ENCODE measurements at regions not wholly inside any gene's neighbourhood (a gene's known extent, or its start where the extent isn't known, plus 50 kb on each side); places are given as distances from the start of the nearest gene placed in this dataset.
A peak's percentile ranks its signal among the peaks of the same experiment; 100 is the strongest.

DNA sequence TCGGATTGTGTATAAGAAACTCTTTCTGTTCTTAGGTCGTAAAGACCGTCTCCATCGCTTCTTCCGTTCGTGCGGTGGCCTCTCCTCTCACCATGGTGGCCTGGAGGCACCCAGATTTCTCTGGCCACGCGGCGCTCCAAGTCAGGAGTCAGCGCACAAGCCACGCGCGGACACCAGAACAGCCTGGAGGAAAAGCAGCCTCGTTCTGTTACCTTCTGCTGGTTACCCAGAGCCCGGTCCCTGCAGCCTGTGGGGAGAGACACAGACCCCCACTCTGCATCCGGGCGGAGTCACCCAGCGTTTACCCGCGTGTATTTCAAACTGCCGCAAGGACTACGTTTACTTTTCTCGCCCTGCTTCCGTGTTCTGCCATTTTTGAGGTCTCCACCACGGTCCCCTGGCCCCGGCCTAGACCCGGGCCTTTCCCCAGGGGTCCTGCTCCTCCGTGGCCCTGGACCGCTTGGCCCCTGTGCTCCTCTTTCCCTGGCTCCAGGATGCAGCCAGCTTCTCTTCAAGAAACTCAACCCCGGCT lies 776.1 kb downstream of the BRD1 start:
- TF ChIP-seq CTCF (IDR thresholded peaks at IDR 0.05) = no peak
- no peak overlapping the region for H3K27ac ChIP-seq
- H3K9me3 ChIP-seq = no peaks in the 10 kb centered on the region
- 80 to 83% (median 82%) methylated on average over 31 of the region's 31 CpGs for WGBS, 3 donors
- no peak for DNase-seq
- no peak for ATAC-seq
- no peaks in the 10 kb centered on the region for H3K36me3 ChIP-seq (ENCODE audit: insufficient read depth in 1 of 2, low read depth in 1 of 2)
- peak overlapping the region; percentile 54 for H3K4me3 ChIP-seq
- intact Hi-C loops (cut with DNase I) = no loop called here
- H3K4me1 ChIP-seq = no peaks in the 10 kb centered on the region
- H3K27me3 ChIP-seq (ENCODE audit: insufficient read depth in 3 of 3, low read length in 2 of 3) = peaks cover 0 to 3% (median under 1%) of the 10 kb centered on the region in 3 donors

DNA sequence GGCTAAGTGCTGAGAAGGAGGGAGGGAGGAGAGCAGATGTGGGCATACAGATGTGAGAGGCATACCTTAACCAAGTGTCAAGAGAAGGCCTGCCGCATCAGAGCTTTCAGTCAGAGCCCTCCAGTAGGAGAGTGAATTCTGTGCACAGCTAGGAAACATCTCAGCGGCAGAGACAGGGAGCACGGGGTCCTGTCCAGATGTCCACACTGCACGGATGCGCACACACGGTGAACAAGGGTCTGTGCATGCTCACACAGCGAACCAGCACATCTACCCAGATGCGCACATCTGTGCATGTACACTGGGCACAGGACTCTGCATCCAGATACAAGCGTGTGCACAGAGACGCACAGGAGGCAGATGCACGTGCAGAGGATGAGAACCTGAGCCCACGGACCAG lies 778.0 kb downstream of the BRD1 start:
- 74 to 83% (median 77%) methylated on average over 12 of the region's 12 CpGs for WGBS, 3 donors
- Histone ChIP-seq H3K27ac (no peak overlapping the region), H3K9me3 (no peaks in the 10 kb centered on the region), H3K36me3 (ENCODE audit: insufficient read depth in 1 of 2, low read depth in 1 of 2) (no peaks in the 10 kb centered on the region), H3K4me3 (no peak overlapping the region), H3K4me1 (no peaks in the 10 kb centered on the region), H3K27me3 (ENCODE audit: insufficient read depth in 3 of 3, low read length in 2 of 3) (peaks cover 0 to 8% (median 3%) of the 10 kb centered on the region in 3 donors)
- no peak for DNase-seq
- intact Hi-C loops (cut with DNase I) = loop anchor here in 1 of 2 donors (5.0 kb wide), 1 partner anchor 253 kb away; no protein-coding TSS in a partner anchor
- no peak for ATAC-seq
- TF ChIP-seq CTCF (IDR thresholded peaks at IDR 0.05) = no peak

DNA sequence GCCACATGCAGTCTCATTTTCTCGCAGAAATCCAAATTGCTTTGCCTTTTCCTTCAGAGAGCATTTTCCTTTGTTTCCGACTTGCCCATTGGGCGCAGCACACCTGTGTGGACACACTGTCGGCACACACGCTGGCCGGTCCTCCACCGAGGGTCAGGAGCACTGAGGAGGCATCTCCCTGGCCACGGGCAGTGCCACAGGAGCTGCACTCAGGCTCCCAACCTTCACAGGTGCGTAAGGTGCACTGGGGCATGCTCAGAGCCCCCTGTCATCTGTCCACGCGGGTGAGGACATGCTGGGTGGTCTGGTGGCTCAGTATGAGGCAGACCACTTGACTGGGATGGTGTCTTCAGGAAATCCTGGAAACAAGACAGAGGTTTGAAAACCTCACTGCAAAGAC lies 779.1 kb downstream of the BRD1 start:
- intact Hi-C loops (cut with DNase I) = loop anchor here in 1 of 2 donors (5.0 kb wide), 1 partner anchor 254 kb away; no protein-coding TSS in a partner anchor
- TF ChIP-seq CTCF (IDR thresholded peaks at IDR 0.05) = no peak
- H3K9me3 ChIP-seq = no peaks in the 10 kb centered on the region
- H3K27me3 ChIP-seq (ENCODE audit: insufficient read depth in 3 of 3, low read length in 2 of 3) = peaks cover 0 to 8% (median 3%) of the 10 kb centered on the region in 3 donors
- no peaks in the 10 kb centered on the region for H3K4me1 ChIP-seq
- no peaks in the 10 kb centered on the region for H3K36me3 ChIP-seq (ENCODE audit: insufficient read depth in 1 of 2, low read depth in 1 of 2)
- 75 to 83% (median 81%) methylated on average over 11 of the region's 11 CpGs for WGBS, 3 donors
- no peak overlapping the region for H3K4me3 ChIP-seq
- DNase-seq (no peak), ATAC-seq (no peak)
- no peak overlapping the region for H3K27ac ChIP-seq

DNA sequence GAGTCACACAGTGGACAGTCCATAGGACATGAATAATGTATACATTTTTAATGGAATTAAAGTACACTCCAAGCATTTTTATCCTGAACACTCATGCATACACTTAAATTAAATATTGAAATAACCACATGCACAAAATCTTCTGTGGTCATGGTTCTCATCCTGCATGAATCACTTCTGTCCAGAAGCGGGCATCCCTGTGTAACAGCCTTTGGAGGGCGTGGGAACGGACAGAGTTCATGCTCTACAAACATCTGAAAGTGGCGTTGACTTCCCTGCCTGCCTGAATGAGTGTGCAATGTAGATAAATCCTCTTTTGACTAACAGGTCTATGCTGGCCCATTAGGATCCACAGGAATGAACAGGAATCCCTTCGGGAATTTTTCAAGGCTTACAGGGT lies 780.2 kb downstream of the BRD1 start:
- intact Hi-C loops (cut with DNase I) = loop anchor here in 1 of 2 donors (5.0 kb wide), 1 partner anchor 255 kb away; no protein-coding TSS in a partner anchor
- Histone ChIP-seq H3K4me1 (no peaks in the 10 kb centered on the region), H3K9me3 (no peaks in the 10 kb centered on the region), H3K27ac (no peak overlapping the region), H3K36me3 (ENCODE audit: insufficient read depth in 1 of 2, low read depth in 1 of 2) (no peaks in the 10 kb centered on the region), H3K4me3 (no peak overlapping the region), H3K27me3 (ENCODE audit: insufficient read depth in 3 of 3, low read length in 2 of 3) (peaks cover 0 to 8% (median 3%) of the 10 kb centered on the region in 3 donors)
- no peak for TF ChIP-seq CTCF (IDR thresholded peaks at IDR 0.05)
- no peak for DNase-seq
- no peak for ATAC-seq
- 52 to 65% (median 54%) methylated on average over 5 of the region's 5 CpGs for WGBS, 3 donors

Measured in psoas muscle (tissue), 7 donors.